Skeletal muscle cell (primary cell): ENCODE measurements at regions not wholly inside any gene's neighbourhood (a gene's known extent, or its start where the extent isn't known, plus 50 kb on each side); places are given as distances from the start of the nearest gene placed in this dataset.
"Not testable (repeated sequence)": the region's sequence is repeated elsewhere in the genome, so short reads cannot be mapped to it uniquely, and the experiment has no call there.

Experiments
- DNase-seq: peaks from one replicate; pipeline ENCODE4 v3.0.0-alpha.2; 2010; ENCODE audit warnings: low read depth
- H3K4me3 ChIP-seq: 2 replicates; pipeline ENCODE4 v1.5.1; 2011; ENCODE audit warnings: low read depth, mild to moderate bottlenecking, control low read depth, low read length, moderate library complexity

DNA sequence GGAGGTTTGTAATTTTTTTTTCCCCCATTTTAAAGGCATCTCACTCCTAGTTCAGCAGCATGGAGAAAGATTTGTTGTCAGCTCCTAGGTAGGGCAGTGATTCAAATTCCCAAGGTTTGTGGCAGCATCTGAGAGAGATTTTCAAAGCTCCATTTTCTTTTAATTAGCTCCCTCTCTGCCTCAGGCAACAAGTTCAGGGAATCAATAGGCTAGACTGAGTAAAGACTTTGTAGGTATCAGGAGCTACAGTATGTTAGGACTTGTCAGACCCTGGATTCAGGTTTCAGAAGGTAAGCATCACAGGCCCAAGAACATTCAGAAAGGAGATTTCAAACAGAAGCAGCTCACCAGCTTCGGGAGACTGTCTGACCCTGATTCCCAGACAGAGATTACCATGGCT lies 273.3 kb upstream of the ERBB4 start:
- no peak for DNase-seq

DNA sequence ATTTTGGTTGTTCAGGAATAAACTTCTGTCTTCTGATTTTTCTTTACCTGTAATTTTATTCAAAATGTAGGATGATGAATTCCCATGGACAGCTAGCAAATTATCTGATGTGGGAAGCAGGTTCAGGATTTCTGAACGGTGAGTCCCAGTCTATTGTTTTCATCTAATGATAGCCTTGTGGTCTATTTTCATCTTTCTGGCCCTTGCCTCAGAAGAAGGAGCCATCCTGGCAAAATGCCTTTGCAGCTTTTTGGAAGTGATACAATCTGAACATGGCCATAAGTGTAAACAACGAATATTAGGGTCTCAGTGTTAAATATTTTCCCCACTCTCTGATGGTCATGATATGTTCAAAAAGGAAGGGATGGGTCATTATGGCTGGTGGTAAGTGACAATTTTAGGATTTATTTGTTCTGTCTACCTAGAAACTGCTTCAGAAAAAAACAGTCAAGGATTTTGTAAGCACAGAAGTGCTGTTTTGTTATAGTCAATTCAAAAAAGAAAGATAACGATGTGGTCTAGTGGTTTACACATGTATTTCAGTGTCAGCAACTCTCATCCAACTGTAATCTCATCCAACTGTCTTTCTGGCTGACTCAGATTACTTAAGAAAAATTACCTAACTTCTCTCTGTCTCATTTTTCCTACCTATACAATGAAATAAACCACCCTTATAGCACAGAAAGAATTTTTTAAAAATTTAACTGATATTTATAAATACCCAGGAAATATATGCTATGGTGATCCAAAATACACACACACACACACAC lies 272.6 kb upstream of the ERBB4 start:
- no peak for DNase-seq
- H3K4me3 ChIP-seq, result no peak overlapping the region

More for the DNA sequence above, 273.3 kb upstream of the ERBB4 start:
- H3K4me3 ChIP-seq, result no peak overlapping the region

DNA sequence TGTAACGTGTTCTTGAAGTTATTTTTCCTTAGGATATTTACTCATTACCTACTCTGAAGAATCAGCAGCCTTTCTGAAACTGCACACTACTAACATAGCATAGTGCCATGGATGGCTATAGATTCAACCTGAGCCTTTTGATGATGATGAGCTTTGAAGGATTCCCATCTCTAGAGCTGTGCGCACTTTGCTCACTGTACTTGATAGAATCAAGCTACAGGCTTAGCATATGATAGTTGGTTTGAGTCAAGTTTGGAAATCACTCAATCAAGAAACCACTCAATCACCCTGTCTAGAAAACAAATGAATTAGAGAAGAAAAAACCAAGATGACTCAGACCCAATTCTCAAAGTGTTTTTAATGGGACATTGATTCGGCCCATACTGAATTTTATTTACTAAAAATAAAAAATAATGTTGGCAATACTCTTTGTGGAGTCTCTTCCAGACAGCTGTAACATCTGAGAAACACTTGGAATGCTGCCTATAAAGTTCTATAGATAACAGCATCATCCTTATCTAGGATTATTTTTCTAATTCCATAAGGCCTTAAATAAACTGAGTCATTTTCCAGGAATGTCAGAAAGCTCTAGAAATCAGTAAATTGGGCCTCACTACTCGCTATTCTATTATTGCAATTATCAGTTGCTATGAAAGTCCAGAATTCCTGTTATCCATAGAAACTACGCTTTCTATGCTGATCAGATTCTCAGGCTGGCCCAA lies 259.0 kb upstream of the ERBB4 start:
- no peak overlapping the region for H3K4me3 ChIP-seq
- peak; percentile 1 for DNase-seq

DNA sequence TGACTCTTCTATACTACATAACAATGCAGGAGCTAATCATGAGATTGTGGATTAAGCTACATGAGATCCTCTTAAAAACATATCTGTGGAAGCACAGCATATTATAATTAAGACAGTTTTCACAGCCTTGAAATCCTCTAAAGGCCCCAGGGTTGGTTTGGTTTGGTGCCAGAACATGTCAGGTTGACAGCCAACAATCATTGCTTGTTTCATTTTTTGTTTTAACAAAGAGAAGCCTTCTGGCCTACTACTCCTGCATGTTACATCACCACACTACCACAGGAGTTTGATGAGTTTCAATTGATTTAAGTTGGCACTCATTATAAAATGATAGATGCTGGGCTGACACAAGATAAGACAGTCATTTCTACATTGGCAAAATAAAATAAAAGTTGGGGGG lies 255.9 kb upstream of the ERBB4 start:
- no peak for DNase-seq
- no peak overlapping the region for H3K4me3 ChIP-seq

DNA sequence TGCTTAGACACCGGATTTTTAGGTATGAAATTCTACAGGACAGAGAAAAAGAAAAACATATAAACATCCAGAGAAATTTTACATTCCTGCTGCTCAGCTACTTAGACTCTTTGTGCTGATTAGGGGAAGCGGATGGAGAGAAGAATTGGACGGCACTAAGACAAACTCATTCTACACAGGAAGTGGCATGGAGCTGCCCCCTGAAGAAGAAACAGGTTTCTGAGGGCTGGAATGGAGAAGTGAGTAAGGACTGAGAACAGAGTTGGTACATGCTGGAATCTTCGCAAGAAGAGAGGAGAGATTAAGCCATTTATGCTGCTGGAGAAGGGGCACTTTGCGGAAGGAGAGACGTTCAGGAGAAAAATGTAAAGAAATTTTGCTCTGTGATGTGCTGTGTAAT lies 253.0 kb upstream of the ERBB4 start:
- DNase-seq, result no peak
- no peak overlapping the region for H3K4me3 ChIP-seq

DNA sequence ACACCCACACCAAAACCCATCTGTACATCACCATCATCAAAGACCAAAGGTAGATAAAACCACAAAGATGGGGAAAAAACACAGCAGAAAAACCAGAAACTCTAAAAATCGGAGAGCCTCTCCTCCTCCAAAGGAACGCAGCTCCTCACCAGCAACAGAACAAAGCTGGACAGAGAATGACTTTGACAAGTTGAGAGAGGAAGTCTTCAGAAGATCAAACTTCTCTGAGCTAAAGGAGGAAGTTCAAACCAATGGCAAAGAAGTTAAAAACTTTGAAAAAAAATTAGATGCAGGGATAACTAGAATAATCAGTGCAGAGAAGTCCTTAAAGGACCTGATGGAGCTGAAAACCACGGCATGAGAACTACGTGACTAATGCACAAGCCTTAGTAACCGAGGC lies 247.5 kb upstream of the ERBB4 start:
- not testable (repeated sequence) for DNase-seq, H3K4me3 ChIP-seq

DNA sequence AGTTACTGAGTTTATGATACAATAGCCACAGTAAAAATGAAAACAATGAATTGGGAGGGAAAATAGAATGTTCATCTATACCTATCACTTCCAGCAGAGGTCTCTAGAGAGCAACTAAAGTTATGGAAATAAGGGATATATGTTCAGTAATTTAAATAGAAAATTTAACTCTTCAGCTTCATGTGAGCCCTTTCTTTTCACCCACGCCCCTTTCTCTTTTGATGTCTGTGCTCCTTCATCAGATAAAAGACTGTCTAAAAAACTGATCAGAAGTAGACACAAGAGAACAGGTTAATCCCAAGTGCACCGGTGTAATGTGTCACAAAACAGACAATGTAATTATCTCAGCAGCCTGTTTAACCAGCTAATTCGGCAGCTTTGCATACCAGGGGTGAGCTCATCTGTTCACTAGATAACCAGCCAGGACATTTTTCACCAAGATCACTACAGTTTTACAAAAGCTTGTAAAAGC lies 238.5 kb upstream of the ERBB4 start:
- no peak overlapping the region for H3K4me3 ChIP-seq
- DNase-seq, result no peak

DNA sequence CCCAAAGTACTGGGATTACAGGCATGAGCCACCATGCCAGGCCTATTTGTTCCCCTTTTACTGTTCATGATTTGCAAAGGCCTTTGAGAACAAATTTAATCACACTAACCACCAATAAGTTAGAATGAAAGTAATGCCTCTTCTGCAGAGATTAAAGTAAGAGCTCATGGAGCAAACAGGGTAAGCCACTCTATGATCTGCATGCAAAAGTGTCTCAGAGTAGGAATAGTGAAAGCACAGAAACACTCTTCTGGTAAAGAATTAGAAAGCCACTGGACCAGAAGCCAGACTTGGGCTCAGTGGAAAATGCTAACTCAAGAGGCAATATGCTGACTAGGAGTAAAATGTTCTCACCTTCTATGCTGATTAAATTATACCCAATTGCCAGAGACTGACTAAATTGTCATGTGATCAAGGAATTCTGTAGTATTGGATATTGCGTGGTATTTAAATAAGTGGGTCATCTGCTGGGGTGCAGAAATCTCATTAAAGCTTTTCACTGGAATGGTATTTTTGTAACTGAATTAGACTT lies 235.3 kb upstream of the ERBB4 start:
- no peak overlapping the region for H3K4me3 ChIP-seq
- no peak for DNase-seq

DNA sequence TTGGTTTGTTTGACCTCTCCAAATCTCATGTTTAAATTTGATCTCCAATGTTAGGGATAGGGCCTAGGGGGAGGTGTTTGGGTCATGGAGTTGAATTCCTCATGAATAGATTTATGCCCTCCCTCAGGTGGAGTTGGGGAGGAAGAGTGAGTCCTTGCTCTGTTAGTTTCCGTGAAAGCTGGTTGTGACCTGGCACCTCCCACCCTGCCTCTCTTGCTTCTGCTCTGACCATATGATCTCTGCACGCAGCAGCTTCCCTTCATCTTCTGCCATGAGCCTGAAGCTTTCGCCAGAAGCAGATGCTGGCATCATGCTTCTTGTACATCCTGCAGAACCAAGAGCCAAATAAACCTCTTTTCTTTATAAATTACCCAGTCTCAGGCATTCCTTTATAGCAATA lies 231.6 kb upstream of the ERBB4 start:
- no peak for DNase-seq
- no peak overlapping the region for H3K4me3 ChIP-seq

DNA sequence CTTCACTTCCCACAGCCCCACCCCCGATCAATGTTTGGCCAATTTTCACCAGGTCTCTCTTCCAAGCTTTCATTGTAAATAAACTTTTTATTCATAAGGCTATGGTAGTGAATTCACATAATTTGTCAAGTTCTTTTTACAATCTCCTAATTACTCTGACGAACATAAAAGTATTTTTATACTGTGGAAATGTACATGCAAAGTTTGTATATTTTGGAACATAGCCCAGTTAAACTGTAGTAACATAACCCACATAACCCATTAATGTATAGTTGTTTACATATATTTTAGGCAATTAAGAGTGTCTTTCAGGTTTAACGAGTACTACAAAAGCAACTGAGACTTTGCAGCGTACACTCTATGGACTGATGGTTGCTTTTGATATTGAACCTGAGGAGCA lies 228.3 kb upstream of the ERBB4 start:
- H3K4me3 ChIP-seq, result no peak overlapping the region
- no peak for DNase-seq

DNA sequence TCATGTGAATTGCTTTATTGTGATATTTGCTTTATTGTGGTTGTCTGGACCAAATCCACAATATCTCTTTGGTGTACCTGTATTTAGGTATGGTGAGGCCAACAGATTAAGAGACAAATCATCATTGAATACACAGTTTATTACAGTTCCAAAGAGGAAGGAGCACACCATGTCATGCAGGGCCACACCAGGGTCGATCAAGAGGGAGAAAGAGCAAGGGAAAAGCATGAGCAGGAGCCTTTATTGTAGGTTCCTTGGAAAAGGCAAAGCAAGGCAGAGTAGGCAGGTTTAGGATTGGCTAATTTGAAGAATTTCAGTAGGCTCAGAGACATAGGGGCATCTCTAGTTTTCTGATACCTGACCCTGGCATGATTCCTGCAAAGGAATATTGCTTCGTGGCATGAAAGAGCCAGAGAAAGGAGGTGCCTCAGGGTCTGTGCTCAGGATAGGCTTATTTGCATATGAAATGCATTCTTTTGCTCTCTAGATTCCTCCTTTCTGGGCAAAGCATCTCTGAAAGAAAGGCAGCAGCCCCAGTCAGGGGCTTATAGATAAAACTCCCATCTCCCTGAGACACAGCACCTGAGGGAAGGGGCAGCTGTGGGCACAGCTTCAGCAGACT lies 214.2 kb upstream of the ERBB4 start:
- no peak overlapping the region for H3K4me3 ChIP-seq
- no peak for DNase-seq

DNA sequence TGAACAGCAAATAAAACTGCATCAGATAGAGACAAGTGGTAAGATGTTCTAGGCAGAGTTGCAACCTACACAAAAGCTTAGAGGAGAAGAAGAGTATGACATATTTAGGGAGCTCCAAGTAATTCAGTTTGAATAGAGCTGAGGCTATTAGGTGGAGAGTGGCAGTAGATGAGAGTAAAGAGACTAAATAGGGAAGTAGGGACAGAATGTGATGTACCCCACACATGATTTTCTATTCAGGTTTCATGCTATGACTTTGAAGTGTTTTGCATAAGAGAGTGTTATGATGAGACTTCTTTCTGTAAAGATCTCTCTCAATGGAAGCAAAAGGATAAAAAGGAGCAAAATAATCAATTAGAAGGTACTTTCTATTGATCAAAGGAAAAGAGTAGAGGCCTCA lies 206.8 kb upstream of the ERBB4 start:
- H3K4me3 ChIP-seq, result no peak overlapping the region
- no peak for DNase-seq

DNA sequence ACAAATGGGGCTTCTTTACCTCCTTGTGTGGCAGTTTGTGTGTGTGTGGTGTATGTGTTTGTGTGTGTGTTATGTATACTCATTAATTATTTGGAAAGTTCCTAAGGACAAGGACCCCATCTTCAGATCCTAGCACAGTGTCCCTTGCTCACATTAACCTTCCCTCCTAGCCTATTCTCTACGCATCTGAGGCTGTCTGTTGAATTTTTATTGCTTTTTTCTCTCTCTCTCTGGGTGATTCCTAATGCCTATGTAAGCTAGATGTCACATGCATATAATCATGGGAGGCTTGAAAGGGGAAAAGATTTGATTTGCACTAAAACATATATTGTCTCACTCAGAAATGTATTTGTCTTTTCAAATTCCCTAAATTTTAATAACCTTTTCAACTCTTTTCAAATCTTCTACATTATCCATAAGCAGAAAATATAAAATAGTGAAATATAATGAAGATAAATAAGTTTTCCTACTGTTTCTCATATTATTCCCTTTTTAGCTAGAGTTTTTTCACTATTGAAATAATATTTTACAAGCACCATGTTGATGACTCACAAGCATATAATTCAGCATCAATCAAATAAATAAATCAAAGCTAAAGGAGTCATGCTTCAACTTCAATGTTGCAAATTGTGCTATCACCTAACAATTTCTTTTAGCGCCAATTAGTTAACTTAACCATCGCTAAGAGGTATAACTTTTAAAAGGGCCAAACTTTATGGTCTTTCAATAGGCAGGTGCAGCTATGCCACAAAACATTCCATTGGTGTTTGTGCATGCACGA lies 199.0 kb upstream of the ERBB4 start:
- H3K4me3 ChIP-seq, result no peak overlapping the region
- no peak for DNase-seq

DNA sequence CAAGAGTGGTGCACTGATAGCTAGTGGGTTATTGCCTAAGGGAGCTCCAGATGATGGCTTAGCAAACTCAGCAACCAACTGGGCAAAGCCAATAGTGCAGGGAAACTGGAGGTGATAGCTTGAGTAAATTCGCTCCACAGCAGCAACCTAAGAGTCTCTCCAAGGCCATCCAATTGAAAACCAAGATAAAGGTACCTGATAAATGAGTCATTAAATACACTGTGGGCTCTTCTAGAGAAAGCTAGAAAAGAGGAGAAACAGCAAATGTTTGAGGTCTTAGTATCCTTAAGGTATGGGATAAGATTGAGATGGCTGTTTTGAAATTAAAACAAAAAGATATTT lies 197.8 kb upstream of the ERBB4 start:
- H3K4me3 ChIP-seq, result no peak overlapping the region
- DNase-seq, result no peak

DNA sequence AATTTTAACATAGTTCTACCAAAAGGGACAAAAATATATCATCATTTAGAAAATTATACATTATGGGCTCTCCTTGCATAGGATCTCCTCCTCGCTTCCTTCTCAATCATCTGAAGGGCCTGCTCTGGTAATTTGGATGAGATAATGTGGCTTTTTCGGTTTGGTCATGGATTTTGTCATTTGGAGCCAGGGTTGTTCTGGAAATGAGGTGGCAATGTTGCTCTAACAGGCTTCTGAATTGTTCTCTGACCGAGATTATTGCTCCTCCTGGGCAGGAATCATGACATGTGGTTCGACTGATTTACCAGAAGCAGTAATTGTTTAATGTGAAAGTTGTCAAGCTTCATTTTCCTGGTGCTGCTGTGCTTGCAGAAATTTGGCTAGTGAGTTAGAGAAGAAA lies 194.7 kb upstream of the ERBB4 start:
- DNase-seq, result no peak
- H3K4me3 ChIP-seq, result no peak overlapping the region

DNA sequence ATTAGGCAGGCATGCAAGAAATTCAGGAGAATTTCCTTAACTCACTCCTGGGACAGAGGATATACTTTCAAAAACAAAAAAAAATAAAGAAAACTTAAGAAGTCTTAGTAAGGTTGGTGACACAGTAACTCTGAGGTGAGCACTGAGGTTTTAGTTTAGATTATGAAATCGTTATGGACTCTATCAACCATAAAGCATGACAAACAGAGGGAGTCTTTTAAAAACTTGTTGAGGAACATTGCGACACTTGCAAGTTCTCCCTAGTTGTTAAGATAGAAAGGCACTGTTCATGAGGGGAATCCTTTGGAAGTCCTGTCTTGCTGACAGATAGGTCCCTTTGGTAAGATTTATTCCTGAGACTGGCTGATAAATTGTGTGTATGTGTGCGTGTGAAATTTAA lies 194.3 kb upstream of the ERBB4 start:
- H3K4me3 ChIP-seq, result no peak overlapping the region
- DNase-seq, result no peak

DNA sequence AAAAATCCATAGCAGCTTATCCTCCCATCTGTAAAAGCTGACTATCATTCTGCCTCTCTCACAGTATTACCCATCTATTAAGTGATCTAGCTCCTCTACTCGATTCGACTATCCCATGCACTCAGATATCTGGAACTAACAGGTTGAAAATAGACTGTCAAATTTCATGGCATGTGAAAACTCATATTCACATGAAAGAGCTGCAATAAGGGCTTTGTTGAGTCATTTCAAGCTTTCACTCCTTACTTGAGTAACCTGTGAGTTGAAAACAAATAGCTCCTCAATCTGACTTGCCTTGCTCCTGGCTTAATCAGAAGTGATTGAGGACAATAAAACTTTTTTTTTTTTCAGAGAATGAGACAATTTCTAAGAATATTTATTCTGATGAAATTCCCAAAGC lies 192.4 kb upstream of the ERBB4 start:
- no peak for DNase-seq
- H3K4me3 ChIP-seq, result no peak overlapping the region

DNA sequence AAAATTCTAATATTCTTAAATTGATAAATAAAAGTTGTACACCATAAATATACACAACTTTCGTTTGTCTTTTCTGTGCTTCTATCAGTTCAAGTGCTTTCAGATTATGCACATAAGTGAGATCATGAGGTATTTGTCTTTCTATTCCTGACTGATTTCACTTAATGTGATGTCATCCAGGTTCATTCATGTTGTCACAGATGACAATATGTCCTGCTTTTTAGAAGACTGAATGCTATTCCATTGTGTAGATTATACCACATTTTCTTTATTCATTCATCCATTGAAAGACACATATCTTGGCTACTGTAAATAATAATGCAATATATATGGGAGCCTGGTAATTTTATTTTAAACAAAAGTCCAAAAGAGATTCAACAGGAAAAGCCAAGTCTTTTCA lies 190.1 kb upstream of the ERBB4 start:
- DNase-seq, result no peak
- H3K4me3 ChIP-seq, result no peak overlapping the region

DNA sequence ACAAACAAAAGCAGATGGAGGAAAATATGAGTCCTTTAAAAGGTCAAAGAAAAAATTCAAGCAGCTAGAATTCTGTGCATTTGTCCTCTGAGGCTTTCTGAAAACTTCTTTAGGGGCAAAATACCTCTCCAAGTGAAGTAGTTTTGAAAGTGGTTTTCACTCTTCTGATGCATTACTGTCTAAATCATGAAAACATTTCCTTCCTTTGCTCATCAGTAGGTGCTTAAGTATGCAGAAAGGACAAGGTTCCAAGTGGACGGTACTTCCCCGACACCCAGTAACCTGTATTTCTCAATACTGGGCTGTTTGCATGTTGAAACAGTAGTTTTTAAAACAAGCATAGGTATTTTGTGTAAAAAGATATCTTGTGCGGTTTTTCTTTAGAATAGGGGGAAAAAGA lies 189.1 kb upstream of the ERBB4 start:
- no peak overlapping the region for H3K4me3 ChIP-seq
- DNase-seq, result no peak

DNA sequence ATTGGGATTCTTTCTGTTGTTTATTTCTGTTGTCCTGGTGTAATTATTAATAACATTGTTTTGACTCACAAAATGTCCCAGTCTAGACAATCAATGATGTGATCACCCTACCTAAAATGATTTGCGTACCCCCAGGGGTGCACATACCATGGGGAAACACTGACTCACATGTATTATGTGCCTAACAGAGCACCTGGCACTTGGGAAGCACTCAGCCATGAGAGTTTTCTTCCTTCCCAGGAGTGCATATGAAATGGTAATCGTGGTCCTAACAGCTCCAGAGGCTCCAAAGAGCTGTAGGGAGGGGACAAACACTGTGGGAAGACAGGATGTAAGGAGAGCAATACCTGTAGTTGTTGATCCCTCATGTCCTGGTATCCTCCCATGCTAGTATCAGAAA lies 187.8 kb upstream of the ERBB4 start:
- DNase-seq, result no peak
- no peak overlapping the region for H3K4me3 ChIP-seq
